Uterus (tissue), 2 donors: ENCODE measurements at regions not wholly inside any gene's neighbourhood (a gene's known extent, or its start where the extent isn't known, plus 50 kb on each side); places are given as distances from the start of the nearest gene placed in this dataset.

ENCODE experiments used
- POLR2A ChIP-seq, 2 donors: fragments of 450-650 bp; IDR thresholded peaks; one replicate each; pipeline ENCODE4 v1.6.1; 2016; ENCODE audit warnings: antibody characterized with exemption in 2 of 2, mild to moderate bottlenecking in 1 of 2, moderate library complexity in 1 of 2
- TF ChIP-seq, protein P1 (sequence below), 4 experiments: fragments of 200-600 bp in 2 of 4; fragments of 450-650 bp in 2 of 4; sonication (generic) in 2 of 4; IDR thresholded peaks; one replicate each; pipeline ENCODE4 v1.5.1; 2016 to 2019; ENCODE audit warnings: antibody characterized with exemption in 4 of 4, mild to moderate bottlenecking in 2 of 4, moderate library complexity in 1 of 4

DNA sequence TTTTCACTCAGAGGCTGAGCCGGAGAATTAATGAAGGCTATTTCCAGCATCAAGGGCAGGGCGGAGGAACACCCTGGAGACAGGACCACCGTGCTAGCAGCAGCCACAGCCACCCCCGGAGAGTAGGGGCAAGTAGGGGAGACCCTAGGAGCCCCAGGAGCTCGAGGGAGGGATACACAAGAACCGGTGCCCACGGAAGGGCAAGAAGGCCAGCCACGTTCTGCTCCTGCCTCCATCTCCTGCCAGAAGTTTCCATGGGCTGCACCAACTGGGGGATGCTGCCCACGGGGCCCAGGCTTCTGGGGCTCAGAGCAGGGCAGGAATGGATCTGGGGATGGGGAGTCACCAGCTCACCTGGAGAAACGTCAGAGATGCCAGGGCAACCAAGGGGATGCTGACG, 626.8 kb downstream of the TBC1D22A start:
- TF ChIP-seq, protein P1, sequence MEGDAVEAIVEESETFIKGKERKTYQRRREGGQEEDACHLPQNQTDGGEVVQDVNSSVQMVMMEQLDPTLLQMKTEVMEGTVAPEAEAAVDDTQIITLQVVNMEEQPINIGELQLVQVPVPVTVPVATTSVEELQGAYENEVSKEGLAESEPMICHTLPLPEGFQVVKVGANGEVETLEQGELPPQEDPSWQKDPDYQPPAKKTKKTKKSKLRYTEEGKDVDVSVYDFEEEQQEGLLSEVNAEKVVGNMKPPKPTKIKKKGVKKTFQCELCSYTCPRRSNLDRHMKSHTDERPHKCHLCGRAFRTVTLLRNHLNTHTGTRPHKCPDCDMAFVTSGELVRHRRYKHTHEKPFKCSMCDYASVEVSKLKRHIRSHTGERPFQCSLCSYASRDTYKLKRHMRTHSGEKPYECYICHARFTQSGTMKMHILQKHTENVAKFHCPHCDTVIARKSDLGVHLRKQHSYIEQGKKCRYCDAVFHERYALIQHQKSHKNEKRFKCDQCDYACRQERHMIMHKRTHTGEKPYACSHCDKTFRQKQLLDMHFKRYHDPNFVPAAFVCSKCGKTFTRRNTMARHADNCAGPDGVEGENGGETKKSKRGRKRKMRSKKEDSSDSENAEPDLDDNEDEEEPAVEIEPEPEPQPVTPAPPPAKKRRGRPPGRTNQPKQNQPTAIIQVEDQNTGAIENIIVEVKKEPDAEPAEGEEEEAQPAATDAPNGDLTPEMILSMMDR (IDR thresholded peaks at IDR 0.05) = no peak
- no peak for TF ChIP-seq POLR2A (IDR thresholded peaks at IDR 0.05)
